SK-N-SH treated with all-trans-retinoic acid at 6 μM for 48 hours (cell line): ENCODE measurements at regions not wholly inside any gene's neighbourhood (a gene's known extent, or its start where the extent isn't known, plus 50 kb on each side); places are given as distances from the start of the nearest gene placed in this dataset.

Source experiments
- ATAC-seq: fragments of 200-7000 bp; cut with Tn5 transposase; 3 replicates; pipeline ENCODE4 v1.9.1; 2020; ENCODE audit warnings: mild to moderate bottlenecking, moderate library complexity
- ARNTL ChIP-seq: fragments of 450-650 bp; formaldehyde crosslinking; IDR thresholded peaks from 2 replicates; pipeline ENCODE4 v1.5.0; 2020; ENCODE audit warnings: low read depth, mild to moderate bottlenecking, moderate library complexity, borderline replicate concordance
- BACH2 ChIP-seq: fragments of 250-450 bp; sonication (Bioruptor Pico); IDR thresholded peaks from 2 replicates; pipeline ENCODE4 v1.9.0; 2021; ENCODE audit warnings: mild to moderate bottlenecking, borderline replicate concordance
- CSDC2 ChIP-seq: fragments of 250-450 bp; sonication (Bioruptor Pico); IDR thresholded peaks from 2 replicates; pipeline ENCODE4 v1.5.0; 2020; ENCODE audit warnings: mild to moderate bottlenecking, moderate library complexity
- ESRRG ChIP-seq: fragments of 250-450 bp; sonication (Bioruptor Pico); IDR thresholded peaks from 2 replicates; pipeline ENCODE4 v1.6.1; 2021; ENCODE audit warnings: mild to moderate bottlenecking
- GLIS3 ChIP-seq: fragments of 250-450 bp; sonication (Bioruptor Pico); IDR thresholded peaks from 2 replicates; pipeline ENCODE4 v1.5.0; 2020; ENCODE audit warnings: mild to moderate bottlenecking, moderate library complexity
- ISL1 ChIP-seq: fragments of 250-450 bp; sonication (Bioruptor Pico); IDR thresholded peaks from 2 replicates; pipeline ENCODE4 v2.1.2; 2022; ENCODE audit warnings: mild to moderate bottlenecking, moderate library complexity
- PPARA ChIP-seq: fragments of 250-450 bp; sonication (Bioruptor Pico); IDR thresholded peaks from 2 replicates; pipeline ENCODE4 v1.5.0; 2020; ENCODE audit warnings: mild to moderate bottlenecking, borderline replicate concordance
- TCF4 ChIP-seq: fragments of 250-450 bp; sonication (Bioruptor Pico); IDR thresholded peaks from 2 replicates; pipeline ENCODE4 v1.8.0; 2021; ENCODE audit warnings: mild to moderate bottlenecking, moderate library complexity, borderline replicate concordance
- TOX ChIP-seq: fragments of 250-450 bp; sonication (Bioruptor Pico); IDR thresholded peaks from 2 replicates; pipeline ENCODE4 v1.8.0; 2021; ENCODE audit warnings: mild to moderate bottlenecking, moderate library complexity, borderline replicate concordance
- ZC3H10 ChIP-seq: fragments of 250-450 bp; sonication (Bioruptor Pico); IDR thresholded peaks from 2 replicates; pipeline ENCODE4 v1.5.1; 2021; ENCODE audit warnings: mild to moderate bottlenecking, moderate library complexity
- ZFP3 ChIP-seq: fragments of 250-450 bp; sonication (Bioruptor Pico); IDR thresholded peaks from 2 replicates; pipeline ENCODE4 v1.5.0; 2020; ENCODE audit warnings: mild to moderate bottlenecking, moderate library complexity
- ZFP30 ChIP-seq: fragments of 450-650 bp; formaldehyde crosslinking; IDR thresholded peaks from 2 replicates; pipeline ENCODE4 v1.5.0; 2022; ENCODE audit warnings: mild to moderate bottlenecking, moderate library complexity
- ZNF565 ChIP-seq: fragments of 450-650 bp; formaldehyde crosslinking; conservative IDR thresholded peaks from 2 replicates; pipeline ENCODE4 v1.5.0; 2020; ENCODE audit warnings: low read depth, mild to moderate bottlenecking, moderate library complexity
- ZNF8 ChIP-seq: fragments of 450-650 bp; formaldehyde crosslinking; IDR thresholded peaks from 2 replicates; pipeline ENCODE4 v1.5.0; 2020; ENCODE audit warnings: mild to moderate bottlenecking, moderate library complexity
- TF ChIP-seq, protein P1 (sequence below): fragments of 250-450 bp; sonication (Bioruptor Pico); IDR thresholded peaks from 2 replicates; pipeline ENCODE4 v1.5.1; 2021; ENCODE audit warnings: mild to moderate bottlenecking, moderate library complexity
- TF ChIP-seq, protein P2 (sequence below): fragments of 250-450 bp; sonication (Bioruptor Pico); IDR thresholded peaks from 2 replicates; pipeline ENCODE4 v1.8.0; 2021; ENCODE audit warnings: low read depth, mild to moderate bottlenecking, moderate library complexity, borderline replicate concordance
- TF ChIP-seq, protein P3 (sequence below): fragments of 250-450 bp; sonication (Bioruptor Pico); IDR thresholded peaks from 2 replicates; pipeline ENCODE4 v1.5.0; 2020; ENCODE audit warnings: mild to moderate bottlenecking, moderate library complexity
- TF ChIP-seq, protein P4 (sequence below): fragments of 250-450 bp; sonication (Bioruptor Pico); IDR thresholded peaks from 2 replicates; pipeline ENCODE4 v1.8.0; 2020; ENCODE audit warnings: mild to moderate bottlenecking, moderate library complexity, borderline replicate concordance
- TF ChIP-seq, protein P5 (sequence below): fragments of 250-450 bp; sonication (Bioruptor Pico); IDR thresholded peaks from 2 replicates; pipeline ENCODE4 v1.5.1; 2020; ENCODE audit warnings: low read depth, mild to moderate bottlenecking, moderate library complexity

DNA sequence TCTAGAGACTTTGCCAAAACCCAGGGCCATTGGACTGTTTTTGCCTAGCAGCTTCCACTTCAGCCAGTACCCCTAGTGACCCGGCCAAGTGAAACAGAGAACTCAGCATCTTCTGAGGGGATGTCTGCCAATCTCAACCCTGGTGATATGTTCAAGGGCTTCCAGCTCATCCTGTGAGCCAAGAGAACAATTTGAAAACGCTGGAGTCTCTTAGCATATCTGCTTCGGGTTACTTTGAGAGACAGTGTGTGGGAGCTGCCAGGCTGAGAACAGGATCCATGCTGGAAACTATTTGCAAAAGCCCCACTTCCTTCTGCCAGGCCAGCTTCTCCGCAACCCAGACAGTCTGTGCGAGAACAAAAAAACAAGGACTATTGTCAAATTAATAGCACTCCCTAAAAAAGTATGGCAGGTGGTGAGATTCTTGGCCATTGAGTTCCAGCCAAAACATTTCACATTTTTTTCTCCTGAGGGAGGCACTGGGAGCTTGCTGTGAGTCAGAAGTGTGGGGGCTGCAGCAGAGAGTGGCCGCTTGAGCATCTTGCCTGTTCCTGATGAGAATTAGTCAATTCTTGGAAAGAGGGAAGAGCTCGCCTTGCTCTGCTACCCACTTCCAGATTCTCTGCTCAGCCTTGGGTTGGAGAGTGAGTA, 395.6 kb upstream of the TRIB2 start:
- peak; percentile 80 for ATAC-seq

DNA sequence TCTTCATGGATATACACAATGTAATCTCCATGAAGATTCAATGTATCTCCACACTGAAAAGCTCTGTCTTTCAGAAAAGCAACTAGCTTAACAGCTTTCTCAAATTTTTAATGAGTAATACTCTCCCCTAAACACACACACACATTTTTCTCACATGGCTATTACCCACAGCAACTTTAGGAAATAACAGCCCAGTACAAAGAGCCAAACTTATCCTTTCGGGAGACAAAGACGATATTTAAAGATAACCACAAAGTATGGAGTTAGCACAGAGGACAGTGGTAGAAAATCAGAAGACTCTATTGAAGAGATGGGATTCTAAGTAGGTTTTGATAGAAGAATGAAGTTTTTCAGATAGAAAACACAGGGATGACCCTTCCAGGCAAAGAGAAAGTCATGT, 394.9 kb upstream of the TRIB2 start:
- ATAC-seq = no peak
- TF ChIP-seq ZNF8 (CRISPR knock-in tag) (no peak), PPARA (CRISPR knock-in tag) (no peak), ARNTL (CRISPR knock-in tag) (no peak), ISL1 (no peak), ZC3H10 (CRISPR knock-in tag) (no peak), ESRRG (CRISPR knock-in tag) (no peak), CSDC2 (CRISPR knock-in tag) (no peak), ZFP3 (CRISPR knock-in tag) (no peak), BACH2 (CRISPR knock-in tag) (no peak), GLIS3 (CRISPR knock-in tag) (no peak), TCF4 (CRISPR knock-in tag) (no peak), TOX (CRISPR knock-in tag) (no peak)
- TF ChIP-seq, protein P1, sequence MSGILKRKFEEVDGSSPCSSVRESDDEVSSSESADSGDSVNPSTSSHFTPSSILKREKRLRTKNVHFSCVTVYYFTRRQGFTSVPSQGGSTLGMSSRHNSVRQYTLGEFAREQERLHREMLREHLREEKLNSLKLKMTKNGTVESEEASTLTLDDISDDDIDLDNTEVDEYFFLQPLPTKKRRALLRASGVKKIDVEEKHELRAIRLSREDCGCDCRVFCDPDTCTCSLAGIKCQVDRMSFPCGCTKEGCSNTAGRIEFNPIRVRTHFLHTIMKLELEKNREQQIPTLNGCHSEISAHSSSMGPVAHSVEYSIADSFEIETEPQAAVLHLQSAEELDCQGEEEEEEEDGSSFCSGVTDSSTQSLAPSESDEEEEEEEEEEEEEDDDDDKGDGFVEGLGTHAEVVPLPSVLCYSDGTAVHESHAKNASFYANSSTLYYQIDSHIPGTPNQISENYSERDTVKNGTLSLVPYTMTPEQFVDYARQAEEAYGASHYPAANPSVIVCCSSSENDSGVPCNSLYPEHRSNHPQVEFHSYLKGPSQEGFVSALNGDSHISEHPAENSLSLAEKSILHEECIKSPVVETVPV = no peak
- TF ChIP-seq, protein P2, sequence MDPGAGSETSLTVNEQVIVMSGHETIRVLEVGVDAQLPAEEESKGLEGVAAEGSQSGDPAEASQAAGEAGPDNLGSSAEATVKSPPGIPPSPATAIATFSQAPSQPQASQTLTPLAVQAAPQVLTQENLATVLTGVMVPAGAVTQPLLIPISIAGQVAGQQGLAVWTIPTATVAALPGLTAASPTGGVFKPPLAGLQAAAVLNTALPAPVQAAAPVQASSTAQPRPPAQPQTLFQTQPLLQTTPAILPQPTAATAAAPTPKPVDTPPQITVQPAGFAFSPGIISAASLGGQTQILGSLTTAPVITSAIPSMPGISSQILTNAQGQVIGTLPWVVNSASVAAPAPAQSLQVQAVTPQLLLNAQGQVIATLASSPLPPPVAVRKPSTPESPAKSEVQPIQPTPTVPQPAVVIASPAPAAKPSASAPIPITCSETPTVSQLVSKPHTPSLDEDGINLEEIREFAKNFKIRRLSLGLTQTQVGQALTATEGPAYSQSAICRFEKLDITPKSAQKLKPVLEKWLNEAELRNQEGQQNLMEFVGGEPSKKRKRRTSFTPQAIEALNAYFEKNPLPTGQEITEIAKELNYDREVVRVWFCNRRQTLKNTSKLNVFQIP (CRISPR knock-in tag) = no peak
- TF ChIP-seq, protein P3, sequence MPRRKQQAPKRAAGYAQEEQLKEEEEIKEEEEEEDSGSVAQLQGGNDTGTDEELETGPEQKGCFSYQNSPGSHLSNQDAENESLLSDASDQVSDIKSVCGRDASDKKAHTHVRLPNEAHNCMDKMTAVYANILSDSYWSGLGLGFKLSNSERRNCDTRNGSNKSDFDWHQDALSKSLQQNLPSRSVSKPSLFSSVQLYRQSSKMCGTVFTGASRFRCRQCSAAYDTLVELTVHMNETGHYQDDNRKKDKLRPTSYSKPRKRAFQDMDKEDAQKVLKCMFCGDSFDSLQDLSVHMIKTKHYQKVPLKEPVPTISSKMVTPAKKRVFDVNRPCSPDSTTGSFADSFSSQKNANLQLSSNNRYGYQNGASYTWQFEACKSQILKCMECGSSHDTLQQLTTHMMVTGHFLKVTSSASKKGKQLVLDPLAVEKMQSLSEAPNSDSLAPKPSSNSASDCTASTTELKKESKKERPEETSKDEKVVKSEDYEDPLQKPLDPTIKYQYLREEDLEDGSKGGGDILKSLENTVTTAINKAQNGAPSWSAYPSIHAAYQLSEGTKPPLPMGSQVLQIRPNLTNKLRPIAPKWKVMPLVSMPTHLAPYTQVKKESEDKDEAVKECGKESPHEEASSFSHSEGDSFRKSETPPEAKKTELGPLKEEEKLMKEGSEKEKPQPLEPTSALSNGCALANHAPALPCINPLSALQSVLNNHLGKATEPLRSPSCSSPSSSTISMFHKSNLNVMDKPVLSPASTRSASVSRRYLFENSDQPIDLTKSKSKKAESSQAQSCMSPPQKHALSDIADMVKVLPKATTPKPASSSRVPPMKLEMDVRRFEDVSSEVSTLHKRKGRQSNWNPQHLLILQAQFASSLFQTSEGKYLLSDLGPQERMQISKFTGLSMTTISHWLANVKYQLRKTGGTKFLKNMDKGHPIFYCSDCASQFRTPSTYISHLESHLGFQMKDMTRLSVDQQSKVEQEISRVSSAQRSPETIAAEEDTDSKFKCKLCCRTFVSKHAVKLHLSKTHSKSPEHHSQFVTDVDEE (CRISPR knock-in tag) = no peak
- TF ChIP-seq, protein P4, sequence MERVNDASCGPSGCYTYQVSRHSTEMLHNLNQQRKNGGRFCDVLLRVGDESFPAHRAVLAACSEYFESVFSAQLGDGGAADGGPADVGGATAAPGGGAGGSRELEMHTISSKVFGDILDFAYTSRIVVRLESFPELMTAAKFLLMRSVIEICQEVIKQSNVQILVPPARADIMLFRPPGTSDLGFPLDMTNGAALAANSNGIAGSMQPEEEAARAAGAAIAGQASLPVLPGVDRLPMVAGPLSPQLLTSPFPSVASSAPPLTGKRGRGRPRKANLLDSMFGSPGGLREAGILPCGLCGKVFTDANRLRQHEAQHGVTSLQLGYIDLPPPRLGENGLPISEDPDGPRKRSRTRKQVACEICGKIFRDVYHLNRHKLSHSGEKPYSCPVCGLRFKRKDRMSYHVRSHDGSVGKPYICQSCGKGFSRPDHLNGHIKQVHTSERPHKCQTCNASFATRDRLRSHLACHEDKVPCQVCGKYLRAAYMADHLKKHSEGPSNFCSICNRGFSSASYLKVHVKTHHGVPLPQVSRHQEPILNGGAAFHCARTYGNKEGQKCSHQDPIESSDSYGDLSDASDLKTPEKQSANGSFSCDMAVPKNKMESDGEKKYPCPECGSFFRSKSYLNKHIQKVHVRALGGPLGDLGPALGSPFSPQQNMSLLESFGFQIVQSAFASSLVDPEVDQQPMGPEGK (CRISPR knock-in tag) = no peak
- TF ChIP-seq, protein P5, sequence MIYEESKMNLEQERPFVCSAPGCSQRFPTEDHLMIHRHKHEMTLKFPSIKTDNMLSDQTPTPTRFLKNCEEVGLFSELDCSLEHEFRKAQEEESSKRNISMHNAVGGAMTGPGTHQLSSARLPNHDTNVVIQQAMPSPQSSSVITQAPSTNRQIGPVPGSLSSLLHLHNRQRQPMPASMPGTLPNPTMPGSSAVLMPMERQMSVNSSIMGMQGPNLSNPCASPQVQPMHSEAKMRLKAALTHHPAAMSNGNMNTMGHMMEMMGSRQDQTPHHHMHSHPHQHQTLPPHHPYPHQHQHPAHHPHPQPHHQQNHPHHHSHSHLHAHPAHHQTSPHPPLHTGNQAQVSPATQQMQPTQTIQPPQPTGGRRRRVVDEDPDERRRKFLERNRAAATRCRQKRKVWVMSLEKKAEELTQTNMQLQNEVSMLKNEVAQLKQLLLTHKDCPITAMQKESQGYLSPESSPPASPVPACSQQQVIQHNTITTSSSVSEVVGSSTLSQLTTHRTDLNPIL = no peak

More for the DNA sequence above, 395.6 kb upstream of the TRIB2 start:
- TF ChIP-seq ZNF8 (CRISPR knock-in tag) (no peak), TOX (CRISPR knock-in tag) (no peak), ZNF565 (CRISPR knock-in tag) (no peak), ARNTL (CRISPR knock-in tag) (no peak), ZFP3 (CRISPR knock-in tag) (0 out of 2 replicates have a peak, but pooled peaks have one; percentile 9), CSDC2 (CRISPR knock-in tag) (no peak), ZFP30 (no peak)
- TF ChIP-seq, protein P3 (CRISPR knock-in tag) = no peak
- TF ChIP-seq, protein P5 = peak; percentile 12; the same call in 1 of the 2 replicates
- TF ChIP-seq, protein P2 (CRISPR knock-in tag) = no peak
